Motor neuron (in vitro differentiated cells): ENCODE measurements at regions not wholly inside any gene's neighbourhood (a gene's known extent, or its start where the extent isn't known, plus 50 kb on each side); places are given as distances from the start of the nearest gene placed in this dataset.
"Not testable (repeated sequence)": the region's sequence is repeated elsewhere in the genome, so short reads cannot be mapped to it uniquely, and the experiment has no call there.

Experiments
- ATAC-seq, 8 experiments: fragments of 200-7000 bp; cut with Tn5 transposase; replicated peaks in 6 of 8; 2 replicates each; pipeline ENCODE4 v1.8.0; 2021; ENCODE audit warnings: mild to moderate bottlenecking in 8 of 8, moderate library complexity in 8 of 8
- H3K27ac ChIP-seq, 2 donors: fragments of 250-450 bp; sonication (Bioruptor Pico); 2 replicates each; pipeline ENCODE4 v1.9.0; 2021; ENCODE audit warnings: antibody characterized with exemption in 2 of 2, mild to moderate bottlenecking in 2 of 2, moderate library complexity in 1 of 2
- H3K4me1 ChIP-seq, 2 donors: fragments of 250-450 bp; sonication (Bioruptor Pico); replicated peaks in 1 of 2; 2 replicates each; pipeline ENCODE4 v1.6.1; 2021; ENCODE audit warnings: antibody characterized with exemption in 2 of 2, mild to moderate bottlenecking in 2 of 2, moderate library complexity in 1 of 2
- H3K4me3 ChIP-seq, 5 donors: fragments of 250-450 bp; sonication (Bioruptor Pico); 2 replicates each; pipeline ENCODE4 v1.9.0; 2021; ENCODE audit warnings: antibody characterized with exemption in 5 of 5, mild to moderate bottlenecking in 5 of 5, moderate library complexity in 4 of 5
- WGBS, 10 experiments: fragments of 450-650 bp; shearing (Covaris generic); methylation state at CpG; one replicate each; pipeline ENCODE4 v1.0.0; 2022; 5-methylcytosine and 5-hydroxymethylcytosine counted together
- in situ Hi-C, 9 experiments: fragments of 400-800 bp; cut with MboI; loops; one replicate each; pipeline ENCODE4 v1.15.0; 2021; ENCODE audit warnings: low sequenced_read_pairs in 9 of 9, low pct_unique_long_range_greater_than_20kb in 2 of 9; ENCODE audit not compliant: unreplicated experiment in 9 of 9

DNA sequence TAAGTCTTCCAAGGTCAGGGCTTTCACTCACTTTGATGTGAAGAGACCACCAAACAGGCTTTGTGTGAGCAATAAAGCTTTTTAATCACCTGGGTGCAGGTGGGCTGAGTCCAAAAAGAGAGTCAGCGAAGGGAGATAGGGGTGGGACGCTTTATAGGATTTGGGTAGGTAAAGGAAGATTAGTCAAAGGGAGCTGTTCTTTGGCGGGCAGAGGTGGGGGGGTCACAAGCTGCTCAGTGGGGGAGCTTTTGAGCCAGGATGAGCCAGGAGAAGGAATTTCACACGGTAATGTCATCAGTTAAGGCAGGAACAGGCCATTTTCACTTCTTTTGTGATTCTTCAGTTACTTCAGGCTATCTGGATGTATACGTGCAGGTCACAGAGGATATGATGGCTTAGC lies 553.8 kb downstream of the ADGRL2 start:
- ATAC-seq: not testable (repeated sequence)

GRCh38 chr1:82348487-82348886 lies 547.8 kb downstream of the ADGRL2 start:
- Histone ChIP-seq H3K4me1 (no peaks in the 10 kb centered on the region), H3K27ac (no peak overlapping the region), H3K4me3 (no peak overlapping the region)
- WGBS, 10 experiments: 29 to 100% (median 93%) methylated on average over 1 to 2 of the region's 2 CpGs; no CpG with 5 or more reads in 2 of the 10 experiments
- in situ Hi-C loops: no loop called here
- ATAC-seq: no peak

More for the DNA sequence above, 553.8 kb downstream of the ADGRL2 start:
- H3K4me3 ChIP-seq, in situ Hi-C loops, H3K4me1 ChIP-seq, H3K27ac ChIP-seq: not testable (repeated sequence)
- WGBS, 10 experiments: 0 to 100% (median 87%) methylated on average over 1 to 5 of the region's 5 CpGs; no CpG with 5 or more reads in 3 of the 10 experiments

GRCh38 chr1:82346141-82346540 lies 545.4 kb downstream of the ADGRL2 start:
- WGBS, 10 experiments: 0 to 94% (median 79%) methylated on average over 1 to 4 of the region's 4 CpGs; no CpG with 5 or more reads in 1 of the 10 experiments
- in situ Hi-C loops: no loop called here
- H3K4me1 ChIP-seq: no peaks in the 10 kb centered on the region

DNA sequence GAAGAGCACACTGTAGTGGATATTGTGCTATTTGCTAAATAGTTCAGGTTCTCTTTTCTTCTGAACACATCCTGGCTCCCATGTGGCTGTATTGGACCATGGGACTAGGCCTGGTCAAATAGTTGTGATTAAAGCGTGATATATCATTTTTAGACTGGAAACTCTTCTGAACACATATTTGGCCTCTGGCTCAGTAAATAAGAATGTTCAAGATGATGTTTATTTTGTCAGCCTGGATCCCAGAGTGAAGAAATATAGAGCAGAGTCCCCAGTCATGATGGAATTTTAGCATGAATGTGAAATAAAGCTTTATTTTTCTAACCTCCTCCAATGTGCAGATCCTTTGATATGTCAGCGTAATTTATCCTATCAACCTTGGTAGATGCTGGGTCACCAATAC lies 542.6 kb downstream of the ADGRL2 start:
- Histone ChIP-seq H3K4me1 (no peaks in the 10 kb centered on the region), H3K4me3 (no peak overlapping the region), H3K27ac (no peak overlapping the region)
- peak in 1 of 8 experiments; percentile 16 for ATAC-seq
- in situ Hi-C loops: no loop called here
- 0 to 100% (median 67%) methylated on average over 1 to 2 of the region's 2 CpGs; no CpG with 5 or more reads in 1 of the 10 experiments for WGBS, 10 experiments

More at GRCh38 chr1:82346141-82346540, 545.4 kb downstream of the ADGRL2 start:
- no peak overlapping the region for H3K4me3 ChIP-seq
- no peak for ATAC-seq
- no peak overlapping the region for H3K27ac ChIP-seq

- Histone ChIP-seq H3K4me3 (no peak overlapping the region), H3K4me1 (no peaks in the 10 kb centered on the region), H3K27ac (no peak overlapping the region)
- no peak for ATAC-seq
- in situ Hi-C loops: no loop called here
- WGBS, 10 experiments: 0 to 95% (median 80%) methylated on average over 1 of the region's 1 CpG
These were observed 536.9 kb downstream of the ADGRL2 start for GRCh38 chr1:82337635-82338034.

GRCh38 chr1:82330330-82330729 lies 529.6 kb downstream of the ADGRL2 start:
- 0 to 100% (median 89%) methylated on average over 1 to 2 of the region's 3 CpGs; no CpG with 5 or more reads in 6 of the 10 experiments for WGBS, 10 experiments
- in situ Hi-C loops: no loop called here
- no peak for ATAC-seq
- H3K4me1 ChIP-seq: no peaks in the 10 kb centered on the region
- H3K4me3 ChIP-seq: no peak overlapping the region
- no peak overlapping the region for H3K27ac ChIP-seq

DNA sequence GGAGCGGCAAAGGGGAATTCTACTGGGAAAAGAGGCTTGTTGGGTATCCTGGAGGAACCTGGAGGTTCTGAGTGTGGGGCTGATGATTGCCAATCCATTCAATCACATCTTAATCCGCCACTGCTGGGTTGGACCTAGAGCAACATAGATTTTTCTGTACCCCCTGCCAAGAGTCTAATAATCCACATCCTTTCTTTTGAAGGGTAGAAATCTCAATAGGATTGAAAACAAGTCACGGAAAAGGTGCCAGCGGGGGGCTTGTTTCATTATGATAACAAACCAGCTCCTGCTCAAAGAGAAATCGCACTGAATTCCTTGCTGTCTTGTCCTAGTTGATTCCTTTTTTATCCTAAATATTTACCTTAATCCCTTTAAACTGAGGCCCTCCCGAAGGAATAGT lies 528.5 kb downstream of the ADGRL2 start:
- ATAC-seq: no peak
- Histone ChIP-seq H3K4me3 (no peak overlapping the region), H3K4me1 (no peaks in the 10 kb centered on the region), H3K27ac (no peak overlapping the region)
- WGBS, 10 experiments: 35 to 90% (median 75%) methylated on average over 1 to 6 of the region's 6 CpGs
- in situ Hi-C loops: no loop called here

GRCh38 chr1:82323144-82323841 lies 522.6 kb downstream of the ADGRL2 start:
- WGBS, 10 experiments: 23 to 100% (median 72%) methylated on average over 1 to 3 of the region's 3 CpGs; no CpG with 5 or more reads in 1 of the 10 experiments
- no peak overlapping the region for H3K4me3 ChIP-seq
- no peak overlapping the region for H3K27ac ChIP-seq
- in situ Hi-C loops: no loop called here
- ATAC-seq: peak in 3 of 8 experiments; percentile 32 to 62 (median 32)
- peaks cover 0 to 9% of the 10 kb centered on the region in 2 donors for H3K4me1 ChIP-seq

DNA sequence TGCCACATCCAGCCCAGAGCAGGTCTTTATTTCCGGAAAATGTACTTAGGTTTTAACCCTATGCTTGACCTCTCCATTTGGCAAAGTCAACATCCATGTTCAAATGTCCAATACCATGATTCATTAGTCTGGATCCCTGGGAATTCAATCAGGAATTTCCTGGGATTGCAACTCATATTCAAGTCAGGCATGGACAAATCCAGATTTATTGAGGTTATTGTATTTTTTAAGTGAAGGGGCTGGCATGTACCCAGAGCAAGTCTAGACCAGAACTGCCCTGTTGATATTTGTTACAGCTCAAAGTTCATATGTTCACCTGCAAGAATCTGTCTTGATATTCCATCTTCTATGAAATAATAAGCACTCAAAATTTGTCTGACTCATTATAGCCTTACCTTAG lies 521.1 kb downstream of the ADGRL2 start:
- Histone ChIP-seq H3K4me1 (peaks cover 0 to 9% of the 10 kb centered on the region in 2 donors), H3K27ac (no peak overlapping the region), H3K4me3 (no peak overlapping the region)
- in situ Hi-C loops: no loop called here
- WGBS, 10 experiments: 50 to 100% (median 80%) methylated on average over 1 of the region's 1 CpG; no CpG with 5 or more reads in 3 of the 10 experiments
- no peak for ATAC-seq

- no peak for ATAC-seq
- Histone ChIP-seq H3K4me1 (peaks cover 0 to 9% of the 10 kb centered on the region in 2 donors), H3K27ac (no peak overlapping the region), H3K4me3 (no peak overlapping the region)
- in situ Hi-C loops: no loop called here
These were observed 518.8 kb downstream of the ADGRL2 start for GRCh38 chr1:82319546-82319945.

DNA sequence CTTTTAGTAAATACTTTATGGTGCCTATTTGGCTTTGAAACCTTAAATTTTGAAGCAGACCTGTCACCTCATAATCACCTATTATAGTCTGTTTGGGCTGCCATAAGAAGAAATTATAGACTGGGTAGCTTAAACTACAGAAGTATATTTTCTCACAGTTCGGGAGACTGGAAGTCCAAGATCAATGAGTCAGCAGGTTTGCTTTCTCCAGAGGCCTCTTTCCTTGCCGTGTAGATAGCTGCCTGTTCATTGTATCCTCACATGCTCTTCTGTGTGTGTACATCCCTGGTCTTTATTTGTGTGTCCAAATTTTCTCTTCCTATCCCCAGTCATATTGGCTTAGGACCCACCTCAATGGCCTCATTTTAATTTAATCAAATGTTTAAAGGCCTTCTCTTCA lies 518.2 kb downstream of the ADGRL2 start:
- Histone ChIP-seq H3K4me1 (peaks cover 0 to 9% of the 10 kb centered on the region in 2 donors), H3K4me3 (no peak overlapping the region), H3K27ac (no peak overlapping the region)
- ATAC-seq: no peak
- WGBS, 10 experiments: 20 to 100% (median 85%) methylated on average over 1 to 2 of the region's 2 CpGs; no CpG with 5 or more reads in 3 of the 10 experiments
- in situ Hi-C loops: no loop called here

DNA sequence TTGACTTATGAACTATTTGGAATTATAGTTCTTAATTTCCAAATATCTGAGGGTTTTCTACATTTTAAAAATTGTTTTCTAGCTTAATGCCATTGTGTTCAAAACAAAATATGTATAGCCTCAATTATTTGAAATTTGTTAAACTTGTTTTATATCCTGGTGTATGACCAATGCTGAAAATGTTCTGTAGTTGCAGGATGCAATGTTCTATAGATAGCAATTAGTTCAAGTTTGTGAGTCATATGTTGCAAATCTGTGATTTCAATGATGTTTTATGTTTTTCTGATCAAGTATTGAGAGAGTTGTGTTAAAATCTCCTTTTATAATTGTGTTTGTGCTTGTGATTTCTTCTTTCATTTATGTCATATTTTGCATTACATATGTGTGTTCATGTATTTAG lies 517.5 kb downstream of the ADGRL2 start:
- Histone ChIP-seq H3K4me1 (peaks cover 0 to 7% of the 10 kb centered on the region in 2 donors), H3K4me3 (no peak overlapping the region), H3K27ac (no peak overlapping the region)
- in situ Hi-C loops: no loop called here
- no peak for ATAC-seq

DNA sequence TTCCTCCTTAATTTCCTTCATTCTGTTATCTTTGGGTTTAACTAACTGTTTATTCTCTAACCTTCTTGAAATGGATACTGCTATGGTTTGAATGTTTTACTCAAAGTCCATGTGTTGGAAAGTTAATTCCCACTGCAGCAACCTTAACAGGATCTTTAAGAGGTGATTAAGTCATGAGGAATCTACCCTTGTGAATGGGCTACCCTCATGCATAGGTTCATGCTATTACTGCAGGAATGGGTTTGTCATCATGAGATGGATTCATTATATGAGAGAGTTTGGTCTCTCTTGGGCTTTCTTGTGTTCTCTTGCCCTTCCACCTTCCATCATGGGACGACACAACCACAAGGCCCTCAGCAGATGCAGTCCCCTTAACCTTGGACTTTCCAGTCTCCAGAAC lies 516.9 kb downstream of the ADGRL2 start:
- Histone ChIP-seq H3K27ac (no peak overlapping the region), H3K4me1 (peaks cover 0 to 3% of the 10 kb centered on the region in 2 donors), H3K4me3 (no peak overlapping the region)
- 11 to 100% (median 55%) methylated on average over 1 of the region's 1 CpG; no CpG with 5 or more reads in 2 of the 10 experiments for WGBS, 10 experiments
- in situ Hi-C loops: no loop called here
- no peak for ATAC-seq

- Histone ChIP-seq H3K27ac (no peak overlapping the region), H3K4me1 (peaks cover 19 to 25% of the 10 kb centered on the region in 2 donors), H3K4me3 (no peak overlapping the region)
- no peak for ATAC-seq
- in situ Hi-C loops: no loop called here
- 0 to 100% (median 90%) methylated on average over 1 to 2 of the region's 2 CpGs for WGBS, 10 experiments
These were observed 498.9 kb downstream of the ADGRL2 start for GRCh38 chr1:82299656-82300055.
